CD4-positive, CD25-positive, alpha-beta regulatory T cell (primary cell): ENCODE measurements at regions not wholly inside any gene's neighbourhood (a gene's known extent, or its start where the extent isn't known, plus 50 kb on each side); places are given as distances from the start of the nearest gene placed in this dataset.

Source experiments
- ATAC-seq, 2 donors: fragments of 150-1000 bp; cut with Tn5 transposase; one replicate each; pipeline ENCODE4 v1.10.0; 2021; ENCODE audit warnings: low read depth in 2 of 2, moderate number of reproducible peaks in 2 of 2, moderate library complexity in 1 of 2
- DNase-seq, 3 donors: peaks; one replicate each; pipeline versions ENCODE4 v3.0.0 to v3.0.0-alpha.2; 2012 to 2022; ENCODE audit warnings: mixed read lengths in 1 of 3
- H3K27ac ChIP-seq: one replicate; pipeline ENCODE4 v1.7.0; 2013; ENCODE audit warnings: mild to moderate bottlenecking, low read length; ENCODE audit not compliant: insufficient read depth, poor library complexity, severe bottlenecking
- H3K27me3 ChIP-seq: one replicate; pipeline ENCODE4 v1.7.0; 2013; ENCODE audit warnings: low read length; ENCODE audit not compliant: control insufficient read depth, insufficient read depth
- H3K36me3 ChIP-seq: one replicate; pipeline ENCODE4 v1.7.0; 2013; ENCODE audit warnings: mild to moderate bottlenecking, low read length, moderate library complexity; ENCODE audit not compliant: control insufficient read depth, insufficient read depth
- H3K4me1 ChIP-seq: 2 replicates; pipeline ENCODE4 v1.7.0; 2013; ENCODE audit warnings: mild to moderate bottlenecking, low read length; ENCODE audit not compliant: insufficient read depth, control insufficient read depth, poor library complexity, severe bottlenecking
- H3K4me3 ChIP-seq: one replicate; pipeline ENCODE4 v1.7.0; 2013; ENCODE audit warnings: low read depth, mild to moderate bottlenecking, low read length, moderate library complexity
- H3K9me3 ChIP-seq, 2 experiments: 1 replicate in 1 of 2; 2 replicates in 1 of 2; pipeline ENCODE4 v1.7.0; 2013; ENCODE audit warnings: low read length in 2 of 2, mild to moderate bottlenecking in 1 of 2, moderate library complexity in 1 of 2; ENCODE audit not compliant: control insufficient read depth in 2 of 2
- H3K27ac Mint-ChIP-seq, 3 donors: one replicate each; pipeline ENCODE4 v1.8.0; 2020 to 2022; ENCODE audit warnings: mild to moderate bottlenecking in 3 of 3, mixed read lengths in 3 of 3, moderate library complexity in 2 of 3
- H3K27me3 Mint-ChIP-seq: one replicate; pipeline ENCODE4 v1.8.0; 2022; ENCODE audit warnings: mild to moderate bottlenecking, mixed read lengths
- H3K36me3 Mint-ChIP-seq: one replicate; pipeline ENCODE4 v1.8.0; 2020; ENCODE audit warnings: mixed read lengths
- H3K4me1 Mint-ChIP-seq, 4 donors: one replicate each; pipeline ENCODE4 v1.8.0; 2020 to 2022; ENCODE audit warnings: mixed read lengths in 4 of 4, mild to moderate bottlenecking in 1 of 4
- H3K4me3 Mint-ChIP-seq, 4 donors: one replicate each; pipeline ENCODE4 v1.8.0; 2020 to 2022; ENCODE audit warnings: mild to moderate bottlenecking in 4 of 4, mixed read lengths in 4 of 4, moderate library complexity in 3 of 4
- H3K9me3 Mint-ChIP-seq, 7 donors: one replicate each; pipeline ENCODE4 v1.8.0; 2020 to 2022; ENCODE audit warnings: mixed read lengths in 7 of 7, mild to moderate bottlenecking in 3 of 7, moderate library complexity in 2 of 7

GRCh38 chr14:24744641-24745040 lies 110.7 kb upstream of the GZMB start:
- DNase-seq = no peak

GRCh38 chr14:24741871-24742270 lies 107.9 kb upstream of the GZMB start:
- no peak overlapping the region for H3K27ac ChIP-seq
- H3K36me3 ChIP-seq = no peaks in the 10 kb centered on the region
- no peaks in the 10 kb centered on the region for H3K4me1 Mint-ChIP-seq
- DNase-seq = no peak
- no peaks in the 10 kb centered on the region for H3K9me3 ChIP-seq
- peaks cover 14% of the 10 kb centered on the region for H3K27me3 Mint-ChIP-seq
- no peaks in the 10 kb centered on the region for H3K27me3 ChIP-seq
- no peaks in the 10 kb centered on the region for H3K4me1 ChIP-seq
- no peaks in the 10 kb centered on the region for H3K36me3 Mint-ChIP-seq
- no peak overlapping the region for H3K27ac Mint-ChIP-seq
- no peak overlapping the region for H3K4me3 ChIP-seq
- H3K4me3 Mint-ChIP-seq = no peak overlapping the region
- peaks cover 0 to 4% (median 0%) of the 10 kb centered on the region in 7 donors for H3K9me3 Mint-ChIP-seq
- no peak for ATAC-seq

More at GRCh38 chr14:24744641-24745040, 110.7 kb upstream of the GZMB start:
- Mint-ChIP-seq H3K4me3 (no peak overlapping the region), H3K9me3 (peaks cover 0 to 7% (median 3%) of the 10 kb centered on the region in 7 donors), H3K27me3 (peaks cover 14% of the 10 kb centered on the region), H3K27ac (no peak overlapping the region), H3K36me3 (no peaks in the 10 kb centered on the region), H3K4me1 (no peaks in the 10 kb centered on the region)
- Histone ChIP-seq H3K27me3 (no peaks in the 10 kb centered on the region), H3K9me3 (no peaks in the 10 kb centered on the region), H3K4me1 (no peaks in the 10 kb centered on the region), H3K27ac (no peak overlapping the region), H3K4me3 (no peak overlapping the region), H3K36me3 (no peaks in the 10 kb centered on the region)
- ATAC-seq = no peak

GRCh38 chr14:24735984-24736630 lies 102.1 kb upstream of the GZMB start:
- ATAC-seq = no peak
- H3K36me3 ChIP-seq = no peaks in the 10 kb centered on the region
- H3K9me3 Mint-ChIP-seq = peaks cover 0 to 4% (median 2%) of the 10 kb centered on the region in 7 donors
- no peaks in the 10 kb centered on the region for H3K4me1 Mint-ChIP-seq
- no peak overlapping the region for H3K4me3 Mint-ChIP-seq
- no peak overlapping the region for H3K4me3 ChIP-seq
- H3K27me3 Mint-ChIP-seq = peaks cover 14% of the 10 kb centered on the region
- H3K27ac Mint-ChIP-seq = no peak overlapping the region
- peaks cover 4% of the 10 kb centered on the region for H3K27me3 ChIP-seq
- H3K9me3 ChIP-seq = no peaks in the 10 kb centered on the region
- H3K36me3 Mint-ChIP-seq = no peaks in the 10 kb centered on the region
- no peaks in the 10 kb centered on the region for H3K4me1 ChIP-seq
- no peak overlapping the region for H3K27ac ChIP-seq
- no peak for DNase-seq

GRCh38 chr14:24734917-24735500 lies 101.0 kb upstream of the GZMB start:
- H3K36me3 Mint-ChIP-seq = no peaks in the 10 kb centered on the region
- DNase-seq = peak in 1 of 3 donors; percentile 56
- Histone ChIP-seq H3K4me1 (no peaks in the 10 kb centered on the region), H3K4me3 (no peak overlapping the region), H3K9me3 (no peaks in the 10 kb centered on the region), H3K27ac (no peak overlapping the region), H3K36me3 (no peaks in the 10 kb centered on the region), H3K27me3 (peaks cover 4% of the 10 kb centered on the region)
- H3K4me1 Mint-ChIP-seq = no peaks in the 10 kb centered on the region
- H3K4me3 Mint-ChIP-seq = no peak overlapping the region
- H3K9me3 Mint-ChIP-seq = peaks cover 0 to 4% (median 0%) of the 10 kb centered on the region in 7 donors
- no peak for ATAC-seq
- H3K27ac Mint-ChIP-seq = no peak overlapping the region
- H3K27me3 Mint-ChIP-seq = peaks cover 7% of the 10 kb centered on the region

GRCh38 chr14:24726480-24726879 lies 92.5 kb upstream of the GZMB start:
- Mint-ChIP-seq H3K4me3 (no peak overlapping the region), H3K9me3 (peaks cover 0 to 6% (median 3%) of the 10 kb centered on the region in 7 donors), H3K27me3 (peaks cover 26% of the 10 kb centered on the region), H3K4me1 (no peaks in the 10 kb centered on the region), H3K36me3 (no peaks in the 10 kb centered on the region), H3K27ac (no peak overlapping the region)
- ATAC-seq (no peak), DNase-seq (no peak)
- H3K4me1 ChIP-seq = no peaks in the 10 kb centered on the region
- H3K9me3 ChIP-seq = no peaks in the 10 kb centered on the region
- H3K4me3 ChIP-seq = no peak overlapping the region
- no peak overlapping the region for H3K27ac ChIP-seq
- H3K36me3 ChIP-seq = no peaks in the 10 kb centered on the region
- H3K27me3 ChIP-seq = peaks cover 2% of the 10 kb centered on the region

- H3K4me3 ChIP-seq = no peak overlapping the region
- H3K4me1 ChIP-seq = no peaks in the 10 kb centered on the region
- peaks cover 0 to 6% (median 3%) of the 10 kb centered on the region in 7 donors for H3K9me3 Mint-ChIP-seq
- H3K27me3 Mint-ChIP-seq = peaks cover 37% of the 10 kb centered on the region
- no peaks in the 10 kb centered on the region for H3K9me3 ChIP-seq
- H3K27me3 ChIP-seq = peaks cover 2% of the 10 kb centered on the region
- H3K4me3 Mint-ChIP-seq = no peak overlapping the region
- H3K36me3 Mint-ChIP-seq = no peaks in the 10 kb centered on the region
- DNase-seq = no peak
- no peaks in the 10 kb centered on the region for H3K36me3 ChIP-seq
- no peak for ATAC-seq
- H3K27ac ChIP-seq = no peak overlapping the region
- H3K27ac Mint-ChIP-seq = no peak overlapping the region
- H3K4me1 Mint-ChIP-seq = no peaks in the 10 kb centered on the region
These were observed 91.3 kb upstream of the GZMB start for GRCh38 chr14:24725311-24725710.

- H3K36me3 Mint-ChIP-seq = no peaks in the 10 kb centered on the region
- ATAC-seq = no peak
- Histone ChIP-seq H3K4me3 (no peak overlapping the region), H3K36me3 (no peaks in the 10 kb centered on the region), H3K4me1 (no peaks in the 10 kb centered on the region), H3K27ac (no peak overlapping the region), H3K9me3 (no peaks in the 10 kb centered on the region), H3K27me3 (peaks cover 4% of the 10 kb centered on the region)
- no peak overlapping the region for H3K4me3 Mint-ChIP-seq
- H3K4me1 Mint-ChIP-seq = no peaks in the 10 kb centered on the region
- H3K27ac Mint-ChIP-seq = no peak overlapping the region
- peaks cover 0 to 4% (median 1%) of the 10 kb centered on the region in 7 donors for H3K9me3 Mint-ChIP-seq
- DNase-seq = no peak
- H3K27me3 Mint-ChIP-seq = peaks cover 41% of the 10 kb centered on the region
These were observed 87.8 kb upstream of the GZMB start for GRCh38 chr14:24721775-24722174.

GRCh38 chr14:24715239-24715638 lies 81.2 kb upstream of the GZMB start:
- peaks cover 7% of the 10 kb centered on the region for H3K27me3 ChIP-seq
- H3K36me3 ChIP-seq = no peaks in the 10 kb centered on the region
- Mint-ChIP-seq H3K27ac (no peak overlapping the region), H3K4me3 (no peak overlapping the region), H3K36me3 (no peaks in the 10 kb centered on the region), H3K4me1 (peaks cover 0 to 2% (median 0%) of the 10 kb centered on the region in 4 donors), H3K9me3 (no peaks in the 10 kb centered on the region), H3K27me3 (peaks cover 12% of the 10 kb centered on the region)
- H3K4me1 ChIP-seq = no peaks in the 10 kb centered on the region
- ATAC-seq = no peak
- H3K27ac ChIP-seq = no peak overlapping the region
- no peaks in the 10 kb centered on the region for H3K9me3 ChIP-seq
- no peak for DNase-seq
- no peak overlapping the region for H3K4me3 ChIP-seq
